GM13977 (cell line): ENCODE measurements at regions not wholly inside any gene's neighbourhood (a gene's known extent, or its start where the extent isn't known, plus 50 kb on each side); places are given as distances from the start of the nearest gene placed in this dataset.

ENCODE experiments used
- DNase-seq: peaks from one replicate; pipeline ENCODE4 v3.0.0; 2012; ENCODE audit warnings: low spot score
- CTCF ChIP-seq: IDR thresholded peaks from 2 replicates; pipeline ENCODE4 v1.5.1; 2012; ENCODE audit warnings: mild to moderate bottlenecking, control low read depth; ENCODE audit not compliant: insufficient read depth; ENCODE audit errors: extremely low read depth, missing control alignments
- in situ Hi-C: fragments of 300-500 bp; cut with MboI; formaldehyde crosslinking; loops from one replicate; pipeline ENCODE4 v1.12.0; 2022; ENCODE audit warnings: low sequenced_read_pairs, low pct_unique_long_range_greater_than_20kb, mixed read lengths, inconsistent platforms; ENCODE audit not compliant: unreplicated experiment

DNA sequence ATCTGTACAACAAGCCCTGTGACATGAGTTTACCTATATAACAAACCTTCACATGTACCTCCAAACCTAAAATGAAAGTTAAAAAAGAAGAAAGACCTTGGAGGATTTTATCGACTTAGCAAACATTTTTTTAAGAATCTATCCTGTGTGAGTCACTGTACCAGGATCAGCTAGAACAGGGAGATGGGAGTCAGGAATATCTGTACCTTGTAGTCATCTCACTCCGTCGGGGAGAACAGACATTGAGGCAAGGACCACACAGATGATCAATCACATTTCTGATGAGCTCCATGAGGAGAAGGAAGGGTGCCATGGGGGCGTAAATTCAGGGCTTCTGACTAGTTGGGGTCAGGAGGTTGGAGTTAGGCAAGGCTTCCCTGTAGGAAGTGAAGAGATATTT is 310.6 kb downstream of the VRK1 start:
- no peak for DNase-seq
- in situ Hi-C loops, result no loop called here
- no peak for TF ChIP-seq CTCF

DNA sequence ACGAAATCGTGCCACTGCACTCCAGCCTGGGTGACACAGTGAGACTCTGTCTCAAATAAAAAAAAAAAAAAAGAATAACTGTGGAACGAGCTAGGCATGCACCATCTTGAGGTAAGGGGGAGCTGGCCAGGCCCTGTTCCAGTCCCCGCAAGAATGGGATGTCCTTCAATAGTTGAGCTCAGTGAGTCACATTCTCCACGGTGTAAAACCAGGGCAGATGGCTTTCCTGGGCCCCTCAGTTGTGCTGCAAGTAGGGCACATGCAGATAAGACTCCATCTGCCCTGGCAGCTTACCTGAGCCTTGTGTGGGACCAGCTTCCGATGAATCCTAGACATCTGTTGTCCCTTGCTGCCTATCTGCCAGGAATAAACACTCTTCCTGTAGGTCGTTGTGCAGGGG is 312.1 kb downstream of the VRK1 start:
- DNase-seq, result no peak
- TF ChIP-seq CTCF, result no peak
- in situ Hi-C loops, result no loop called here

DNA sequence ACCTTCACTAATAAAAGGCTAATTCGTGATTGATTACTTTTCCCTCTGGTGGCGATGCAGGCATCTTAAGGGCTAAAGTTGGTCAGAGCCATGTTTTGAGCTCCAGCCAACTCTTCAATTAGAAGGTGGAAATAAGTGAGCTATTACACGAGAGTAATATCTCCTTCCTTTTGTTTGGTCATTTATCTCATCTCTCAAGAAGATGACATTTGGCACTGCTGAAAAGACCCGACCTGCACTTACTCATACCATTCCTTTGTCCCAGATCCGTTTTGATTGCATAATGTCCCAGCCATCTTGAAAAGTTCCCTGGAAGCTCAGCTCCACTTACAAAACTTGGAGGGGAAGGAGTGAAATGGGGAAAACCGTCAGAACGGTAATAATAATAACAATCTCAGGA is 316.2 kb downstream of the VRK1 start:
- in situ Hi-C loops, result no loop called here
- TF ChIP-seq CTCF, result no peak
- DNase-seq, result no peak

- in situ Hi-C loops, result no loop called here
- no peak for TF ChIP-seq CTCF
- DNase-seq, result no peak
Measured at GRCh38 chr14:97116546-97116945, 319.4 kb downstream of the VRK1 start.

DNA sequence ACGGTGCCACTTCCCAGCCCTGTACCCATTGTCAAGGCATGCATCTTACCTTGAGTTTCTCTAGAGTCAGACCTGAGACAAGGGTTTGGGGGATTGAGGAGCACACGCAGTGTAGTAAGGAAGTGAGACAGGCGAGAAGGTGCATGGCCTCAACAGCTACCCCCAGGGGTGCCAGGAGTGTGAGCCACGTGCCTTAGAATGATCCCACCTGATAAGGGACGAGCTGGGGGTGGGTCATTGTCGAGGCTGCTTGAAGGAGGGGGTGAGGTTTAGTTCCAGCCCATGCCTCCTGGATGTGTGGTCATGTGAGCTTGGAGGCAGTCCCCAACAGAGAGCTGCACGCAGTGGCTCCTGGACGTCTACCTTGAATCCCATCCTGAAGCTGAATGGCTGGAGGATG is 320.5 kb downstream of the VRK1 start:
- TF ChIP-seq CTCF, result no peak
- no peak for DNase-seq
- in situ Hi-C loops, result no loop called here

- no peak for DNase-seq
- in situ Hi-C loops, result no loop called here
- no peak for TF ChIP-seq CTCF
Measured at GRCh38 chr14:97120204-97120603, 323.0 kb downstream of the VRK1 start.

- no peak for DNase-seq
- in situ Hi-C loops, result no loop called here
- TF ChIP-seq CTCF, result no peak
Measured at GRCh38 chr14:97120611-97121031, 323.4 kb downstream of the VRK1 start.
